Psoas muscle (tissue), 7 donors: ENCODE measurements at regions not wholly inside any gene's neighbourhood (a gene's known extent, or its start where the extent isn't known, plus 50 kb on each side); places are given as distances from the start of the nearest gene placed in this dataset.

Source experiments
- ATAC-seq, 4 donors: fragments of 200-7000 bp; cut with Tn5 transposase; one replicate each; pipeline ENCODE4 v1.9.1; 2020; ENCODE audit warnings: moderate library complexity in 3 of 4, mild to moderate bottlenecking in 2 of 4
- DNase-seq, 2 donors: peaks; one replicate each; pipeline ENCODE4 v3.0.0-alpha.2; 2020
- H3K27ac ChIP-seq: fragments of 200-600 bp; one replicate; pipeline ENCODE4 v1.8.0; 2022
- H3K27me3 ChIP-seq, 3 donors: fragments of 200-600 bp in 1 of 3; one replicate each; pipeline versions ENCODE4 v1.6.1 to v1.8.0; 2013 to 2022; ENCODE audit warnings: low read length in 2 of 3, mild to moderate bottlenecking in 2 of 3, moderate library complexity in 1 of 3; ENCODE audit not compliant: insufficient read depth in 3 of 3
- H3K36me3 ChIP-seq, 2 donors: fragments of 200-600 bp in 1 of 2; one replicate each; pipeline versions ENCODE4 v1.6.1 to v1.8.0; 2013 to 2022; ENCODE audit warnings: low read depth in 1 of 2, mild to moderate bottlenecking in 1 of 2, moderate library complexity in 1 of 2; ENCODE audit not compliant: insufficient read depth in 1 of 2
- H3K4me1 ChIP-seq: fragments of 200-600 bp; one replicate; pipeline ENCODE4 v1.8.0; 2022
- H3K4me3 ChIP-seq: fragments of 200-600 bp; one replicate; pipeline ENCODE4 v1.8.0; 2022; ENCODE audit warnings: mild to moderate bottlenecking
- H3K9me3 ChIP-seq: fragments of 200-600 bp; one replicate; pipeline ENCODE4 v1.8.0; 2022
- WGBS, 3 donors: extraction: QIAGEN DNeasy Blood & Tissue Kit; methylation state at CpG; one replicate each; pipeline versions ENCODE4 v1.1.6 to v1.1.7; 2013; 5-methylcytosine and 5-hydroxymethylcytosine counted together
- intact Hi-C, 2 donors: fragments of 100-400 bp; cut with DNase I; formaldehyde crosslinking; loops; one replicate each; pipeline versions ENCODE4 v1.11.0 to v1.14.2; 2022
- TF ChIP-seq, protein P1 (sequence below): fragments of 200-600 bp; IDR thresholded peaks from one replicate; pipeline ENCODE4 v1.8.0; 2022; ENCODE audit warnings: antibody characterized with exemption
- donor health status: healthy with polysubstance abuse.
- donor health status: DM: no; HTN: no; CAD: no; lungs with moderate emphysema.
- donor health status: Bipolar disorder and iron deficiency.
- donor health status: healthy.
- donor health status: DM: yes; HTN: yes; CAD: no.
- donor health status: DM: no; HTN: no; CAD: no.
- donor health status: DM: yes; HTN: yes; CAD: no.

DNA sequence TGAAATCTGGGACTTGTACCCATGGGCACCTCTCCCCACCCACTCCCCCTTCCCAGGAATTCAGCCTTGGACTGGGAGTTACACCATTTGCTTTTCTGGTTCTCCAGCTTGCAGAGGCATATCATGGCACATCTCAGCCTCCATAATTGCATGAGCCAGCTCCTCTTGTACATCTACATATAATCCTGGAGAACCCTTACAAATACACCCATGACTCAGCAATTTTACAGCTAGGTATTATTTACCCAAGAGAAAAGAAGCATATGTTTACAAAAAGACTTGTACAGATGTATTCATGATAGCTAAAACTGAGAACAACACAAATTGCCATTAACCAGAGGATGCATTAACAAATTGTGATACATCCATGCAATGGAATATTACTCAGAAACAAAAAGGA lies 58.4 kb downstream of the RPLP1 start:
- no peaks in the 10 kb centered on the region for H3K27me3 ChIP-seq
- intact Hi-C loops: no loop called here
- TF ChIP-seq, protein P1, sequence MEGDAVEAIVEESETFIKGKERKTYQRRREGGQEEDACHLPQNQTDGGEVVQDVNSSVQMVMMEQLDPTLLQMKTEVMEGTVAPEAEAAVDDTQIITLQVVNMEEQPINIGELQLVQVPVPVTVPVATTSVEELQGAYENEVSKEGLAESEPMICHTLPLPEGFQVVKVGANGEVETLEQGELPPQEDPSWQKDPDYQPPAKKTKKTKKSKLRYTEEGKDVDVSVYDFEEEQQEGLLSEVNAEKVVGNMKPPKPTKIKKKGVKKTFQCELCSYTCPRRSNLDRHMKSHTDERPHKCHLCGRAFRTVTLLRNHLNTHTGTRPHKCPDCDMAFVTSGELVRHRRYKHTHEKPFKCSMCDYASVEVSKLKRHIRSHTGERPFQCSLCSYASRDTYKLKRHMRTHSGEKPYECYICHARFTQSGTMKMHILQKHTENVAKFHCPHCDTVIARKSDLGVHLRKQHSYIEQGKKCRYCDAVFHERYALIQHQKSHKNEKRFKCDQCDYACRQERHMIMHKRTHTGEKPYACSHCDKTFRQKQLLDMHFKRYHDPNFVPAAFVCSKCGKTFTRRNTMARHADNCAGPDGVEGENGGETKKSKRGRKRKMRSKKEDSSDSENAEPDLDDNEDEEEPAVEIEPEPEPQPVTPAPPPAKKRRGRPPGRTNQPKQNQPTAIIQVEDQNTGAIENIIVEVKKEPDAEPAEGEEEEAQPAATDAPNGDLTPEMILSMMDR: no peak
- no peak overlapping the region for H3K27ac ChIP-seq
- no peaks in the 10 kb centered on the region for H3K4me1 ChIP-seq
- no peaks in the 10 kb centered on the region for H3K36me3 ChIP-seq
- H3K4me3 ChIP-seq: no peak overlapping the region
- ATAC-seq (no peak), DNase-seq (no peak)
- H3K9me3 ChIP-seq: no peaks in the 10 kb centered on the region

DNA sequence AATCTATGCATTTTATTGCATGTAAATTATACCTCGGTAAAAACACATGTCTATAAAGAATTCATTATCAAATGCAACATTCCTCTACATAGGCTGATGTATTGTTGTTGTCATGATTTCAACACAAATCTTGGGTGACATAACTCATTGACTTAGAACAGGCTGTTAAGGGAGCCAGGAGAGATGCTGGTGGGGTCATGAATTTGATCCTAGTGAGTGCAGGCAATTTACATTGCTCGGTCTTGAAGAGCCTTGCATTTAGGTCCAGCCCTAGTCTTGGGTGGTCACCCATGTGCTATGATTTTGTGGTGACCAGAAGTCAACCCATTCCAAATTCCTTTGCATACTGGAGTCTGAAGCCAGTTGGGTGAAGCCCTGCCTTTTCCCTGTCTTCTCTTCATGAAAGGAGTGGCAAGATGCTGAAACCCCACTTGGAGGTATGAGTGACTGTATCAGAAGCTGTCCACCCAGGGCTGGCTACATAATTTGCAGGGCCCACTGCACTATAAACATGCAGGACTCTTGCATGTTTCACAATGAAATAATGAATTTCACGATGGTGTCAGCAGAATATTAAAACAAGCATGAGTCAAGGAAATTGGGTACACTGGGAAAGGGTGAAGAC lies 59.2 kb downstream of the RPLP1 start:
- Histone ChIP-seq H3K9me3 (no peaks in the 10 kb centered on the region), H3K4me3 (no peak overlapping the region), H3K36me3 (no peaks in the 10 kb centered on the region), H3K27ac (no peak overlapping the region), H3K4me1 (no peaks in the 10 kb centered on the region), H3K27me3 (no peaks in the 10 kb centered on the region)
- intact Hi-C loops: no loop called here
- WGBS, 3 donors: 84 to 85% (median 85%) methylated on average over 3 of the region's 3 CpGs
- ATAC-seq: no peak
- TF ChIP-seq, protein P1: no peak
- DNase-seq: no peak

DNA sequence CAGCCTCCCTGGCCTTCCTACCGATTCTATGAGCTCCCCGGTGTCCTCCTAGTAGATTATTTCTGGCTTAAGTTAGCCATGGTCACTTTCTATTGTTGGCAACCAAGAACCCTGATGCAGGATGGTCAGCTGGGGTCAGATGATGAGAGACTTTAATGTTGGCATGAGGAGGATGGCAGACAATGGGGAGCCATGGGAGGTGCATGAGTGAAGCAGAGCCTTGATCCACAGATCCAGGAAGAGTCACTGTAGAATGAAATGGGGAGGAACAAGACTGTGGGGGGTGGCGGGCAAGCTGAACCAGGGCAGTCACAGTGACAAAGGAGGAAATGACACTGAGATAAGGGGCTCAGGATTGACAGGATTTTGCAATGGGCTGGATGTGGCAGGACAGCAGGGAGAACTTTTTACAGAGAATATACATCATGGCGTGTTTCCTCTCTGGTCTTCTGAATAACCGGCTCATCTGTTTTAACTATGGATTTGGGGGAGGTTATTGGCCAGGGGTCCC lies 60.9 kb downstream of the RPLP1 start:
- Histone ChIP-seq H3K4me1 (no peaks in the 10 kb centered on the region), H3K36me3 (no peaks in the 10 kb centered on the region), H3K4me3 (no peak overlapping the region), H3K27ac (no peak overlapping the region), H3K9me3 (no peaks in the 10 kb centered on the region), H3K27me3 (no peaks in the 10 kb centered on the region)
- intact Hi-C loops: no loop called here
- no peak for ATAC-seq
- WGBS, 3 donors: 71 to 82% (median 79%) methylated on average over 5 of the region's 5 CpGs
- TF ChIP-seq, protein P1: no peak
- no peak for DNase-seq

DNA sequence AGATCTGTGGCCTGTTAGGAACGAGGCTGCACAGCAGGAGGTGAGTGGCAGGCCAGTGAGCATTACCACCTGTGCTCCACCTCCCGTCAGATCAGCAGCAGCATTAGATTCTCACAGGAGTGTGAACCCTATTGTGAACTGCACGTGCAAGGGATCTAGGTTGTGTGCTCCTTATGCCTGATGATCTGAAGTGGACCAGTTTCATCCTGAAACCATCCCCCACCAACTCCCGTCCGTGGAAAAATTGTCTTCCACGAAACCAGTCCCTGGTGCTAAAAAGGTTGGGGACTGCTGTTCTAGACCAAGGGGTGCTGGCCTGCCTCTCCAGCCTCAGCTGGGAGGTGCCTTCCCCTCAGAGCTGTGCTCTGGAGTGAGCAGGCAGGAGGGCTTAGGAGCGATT lies 61.4 kb downstream of the RPLP1 start:
- Histone ChIP-seq H3K9me3 (no peaks in the 10 kb centered on the region), H3K36me3 (no peaks in the 10 kb centered on the region), H3K4me1 (no peaks in the 10 kb centered on the region), H3K4me3 (no peak overlapping the region), H3K27me3 (no peaks in the 10 kb centered on the region), H3K27ac (no peak overlapping the region)
- DNase-seq: no peak
- intact Hi-C loops: no loop called here
- 68 to 74% (median 70%) methylated on average over 7 of the region's 7 CpGs for WGBS, 3 donors
- no peak for ATAC-seq
- TF ChIP-seq, protein P1: no peak

DNA sequence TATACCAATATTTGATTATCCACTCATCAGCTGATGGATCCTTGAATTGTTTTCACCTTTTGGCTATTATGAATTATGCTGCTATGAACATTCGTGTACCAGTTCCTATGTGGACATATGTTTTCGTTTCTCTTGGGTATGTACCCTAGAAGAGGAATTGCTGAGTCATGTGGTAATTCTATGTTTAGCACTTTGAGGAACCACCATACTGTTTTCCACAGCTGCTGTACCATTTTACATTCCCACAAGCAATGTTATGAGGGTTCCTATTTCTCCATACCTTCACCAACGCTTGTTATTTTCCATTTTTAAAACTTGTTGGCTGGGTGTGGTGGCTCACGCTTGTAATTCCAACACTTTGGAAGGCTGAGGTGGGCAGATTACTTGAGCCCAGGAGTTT lies 62.9 kb downstream of the RPLP1 start:
- Histone ChIP-seq H3K4me1 (no peaks in the 10 kb centered on the region), H3K36me3 (no peaks in the 10 kb centered on the region), H3K27me3 (no peaks in the 10 kb centered on the region), H3K4me3 (no peak overlapping the region), H3K9me3 (no peaks in the 10 kb centered on the region), H3K27ac (no peak overlapping the region)
- intact Hi-C loops: no loop called here
- TF ChIP-seq, protein P1: no peak
- 86 to 90% (median 89%) methylated on average over 4 of the region's 4 CpGs for WGBS, 3 donors
- no peak for DNase-seq
- no peak for ATAC-seq
